Liver (tissue), 8 donors: ENCODE measurements at regions not wholly inside any gene's neighbourhood (a gene's known extent, or its start where the extent isn't known, plus 50 kb on each side); places are given as distances from the start of the nearest gene placed in this dataset.

Experiments
- DNase-seq: peaks from one replicate; pipeline ENCODE4 v3.0.0-alpha.2; 2017; ENCODE audit warnings: low spot score
- H3K27ac ChIP-seq, 2 donors: one replicate each; pipeline ENCODE4 v1.7.0; 2013; ENCODE audit warnings: inconsistent platforms in 2 of 2, low read length in 2 of 2, control low read depth in 1 of 2, low read depth in 1 of 2, mild to moderate bottlenecking in 1 of 2
- H3K27me3 ChIP-seq, 4 donors: one replicate each; pipeline versions ENCODE4 v1.6.1 to v1.7.0; 2013; ENCODE audit warnings: low read length in 3 of 4, inconsistent platforms in 1 of 4, mild to moderate bottlenecking in 1 of 4, moderate library complexity in 1 of 4; ENCODE audit not compliant: control insufficient read depth in 4 of 4, insufficient read depth in 4 of 4
- H3K36me3 ChIP-seq, 4 donors: one replicate each; pipeline versions ENCODE4 v1.6.1 to v1.7.0; 2013; ENCODE audit warnings: low read length in 3 of 4, mild to moderate bottlenecking in 3 of 4, low read depth in 1 of 4, moderate library complexity in 1 of 4; ENCODE audit not compliant: control insufficient read depth in 4 of 4, insufficient read depth in 3 of 4
- H3K4me1 ChIP-seq, 4 donors: one replicate each; pipeline versions ENCODE4 v1.6.1 to v1.7.0; 2013; ENCODE audit warnings: low read length in 3 of 4, mild to moderate bottlenecking in 3 of 4, moderate library complexity in 1 of 4; ENCODE audit not compliant: control insufficient read depth in 4 of 4, insufficient read depth in 4 of 4
- H3K4me3 ChIP-seq, 3 donors: one replicate each; pipeline versions ENCODE4 v1.6.1 to v1.7.0; 2013; ENCODE audit warnings: low read length in 3 of 3, control low read depth in 1 of 3, low read depth in 1 of 3, mild to moderate bottlenecking in 1 of 3
- H3K9ac ChIP-seq, 2 donors: one replicate each; pipeline ENCODE4 v1.7.0; 2013; ENCODE audit warnings: low read length in 2 of 2, mild to moderate bottlenecking in 2 of 2, moderate library complexity in 2 of 2, control low read depth in 1 of 2, low read depth in 1 of 2
- H3K9me3 ChIP-seq, 4 donors: one replicate each; pipeline versions ENCODE4 v1.6.1 to v1.7.0; 2013; ENCODE audit warnings: low read length in 3 of 4; ENCODE audit not compliant: control insufficient read depth in 4 of 4
- ATF3 ChIP-seq: IDR thresholded peaks from 2 replicates; pipeline ENCODE4 v1.6.1; 2016; ENCODE audit warnings: antibody characterized with exemption
- CTCF ChIP-seq: fragments of 150-350 bp; IDR thresholded peaks from 2 replicates; pipeline ENCODE4 v1.5.1; 2017; ENCODE audit warnings: improper control_type of control experiment, low read depth, low read length; ENCODE audit not compliant: missing input control
- EGR1 ChIP-seq, 2 donors: IDR thresholded peaks; 2 replicates each; pipeline ENCODE4 v1.6.1; 2016 to 2018; ENCODE audit warnings: antibody characterized with exemption in 2 of 2, low read depth in 2 of 2
- FOXA2 ChIP-seq: IDR thresholded peaks from 2 replicates; pipeline ENCODE4 v1.6.1; 2016; ENCODE audit warnings: antibody characterized with exemption
- GABPA ChIP-seq, 2 donors: IDR thresholded peaks in 1 of 2; conservative IDR thresholded peaks in 1 of 2; 2 replicates each; pipeline ENCODE4 v1.6.1; 2016; ENCODE audit warnings: antibody characterized with exemption in 2 of 2, mild to moderate bottlenecking in 1 of 2, moderate library complexity in 1 of 2
- JUND ChIP-seq, 2 donors: IDR thresholded peaks; 2 replicates each; pipeline ENCODE4 v1.6.1; 2016; ENCODE audit warnings: antibody characterized with exemption in 2 of 2
- MAX ChIP-seq: IDR thresholded peaks from 2 replicates; pipeline ENCODE4 v1.6.1; 2016; ENCODE audit warnings: antibody characterized with exemption
- REST ChIP-seq: IDR thresholded peaks from 2 replicates; pipeline ENCODE4 v1.6.1; 2016; ENCODE audit warnings: antibody characterized with exemption, mild to moderate bottlenecking
- RXRA ChIP-seq, 2 donors: IDR thresholded peaks; 2 replicates each; pipeline ENCODE4 v1.6.1; 2017 to 2018; ENCODE audit warnings: antibody characterized with exemption in 2 of 2, mild to moderate bottlenecking in 1 of 2
- SP1 ChIP-seq: IDR thresholded peaks from 2 replicates; pipeline ENCODE4 v1.6.1; 2018; ENCODE audit warnings: antibody characterized with exemption, mild to moderate bottlenecking
- TAF1 ChIP-seq: conservative IDR thresholded peaks from 2 replicates; pipeline ENCODE4 v1.6.1; 2016; ENCODE audit warnings: antibody characterized with exemption, mild to moderate bottlenecking
- YY1 ChIP-seq: IDR thresholded peaks from 2 replicates; pipeline ENCODE4 v1.6.1; 2016; ENCODE audit warnings: antibody characterized with exemption, mild to moderate bottlenecking
- ZBTB33 ChIP-seq: IDR thresholded peaks from 2 replicates; pipeline ENCODE4 v1.6.1; 2016; ENCODE audit warnings: antibody characterized with exemption
- WGBS: extraction: QIAGEN DNeasy Blood & Tissue Kit; methylation state at CpG from one replicate; pipeline ENCODE4 v1.1.7; 2013; 5-methylcytosine and 5-hydroxymethylcytosine counted together
- donor health status: healthy.
- donor health status: healthy.
- donor health status: healthy.
- donor health status: healthy.
- donor health status: healthy.

- no peak for TF ChIP-seq ATF3
- no peak for TF ChIP-seq JUND (IDR thresholded peaks at IDR 0.05)
- TF ChIP-seq TAF1, result no peak
- no peak for TF ChIP-seq GABPA (IDR thresholded peaks at IDR 0.05 in 1 of 2, conservative IDR thresholded peaks at IDR 0.05 in 1 of 2)
- TF ChIP-seq ZBTB33, result no peak
- TF ChIP-seq FOXA2, result no peak
- no peak for TF ChIP-seq YY1
Observed at GRCh38 chr22:27624705-27625104, 176.9 kb downstream of the MN1 start (continued).

GRCh38 chr22:27625769-27626674 is 175.5 kb downstream of the MN1 start:
- Histone ChIP-seq H3K4me3 (no peak overlapping the region), H3K9me3 (no peaks in the 10 kb centered on the region), H3K9ac (no peak overlapping the region), H3K4me1 (no peaks in the 10 kb centered on the region), H3K27ac (no peak overlapping the region), H3K27me3 (no peaks in the 10 kb centered on the region), H3K36me3 (no peaks in the 10 kb centered on the region)
- 84% methylated on average over 12 of the region's 12 CpGs for WGBS
- no peak for DNase-seq
- TF ChIP-seq SP1 (no peak), TAF1 (no peak), EGR1 (IDR thresholded peaks at IDR 0.05; ENCODE audit: low read depth in 2 of 2) (no peak), REST (no peak), ATF3 (no peak), ZBTB33 (no peak), YY1 (no peak), RXRA (IDR thresholded peaks at IDR 0.05) (no peak), MAX (no peak), JUND (IDR thresholded peaks at IDR 0.05) (no peak), CTCF (no peak), FOXA2 (no peak)
